ENCODE measurements at regions not wholly inside any gene's neighbourhood (a gene's known extent, or its start where the extent isn't known, plus 50 kb on each side); places are given as distances from the start of the nearest gene placed in this dataset.

- no peak overlapping the region for H3K27ac Mint-ChIP-seq
- no peak for DNase-seq
- peaks cover 35% of the 10 kb centered on the region for H3K9me3 Mint-ChIP-seq
- H3K4me3 Mint-ChIP-seq = no peak overlapping the region
- no peaks in the 10 kb centered on the region for H3K4me1 Mint-ChIP-seq (ENCODE audit: low read depth)
- no peaks in the 10 kb centered on the region; the same call in 1 of the 2 replicates for H3K36me3 Mint-ChIP-seq (ENCODE audit: low read depth)
- no peaks in the 10 kb centered on the region for H3K27me3 Mint-ChIP-seq (ENCODE audit: insufficient read depth)
- TF ChIP-seq, protein P1, sequence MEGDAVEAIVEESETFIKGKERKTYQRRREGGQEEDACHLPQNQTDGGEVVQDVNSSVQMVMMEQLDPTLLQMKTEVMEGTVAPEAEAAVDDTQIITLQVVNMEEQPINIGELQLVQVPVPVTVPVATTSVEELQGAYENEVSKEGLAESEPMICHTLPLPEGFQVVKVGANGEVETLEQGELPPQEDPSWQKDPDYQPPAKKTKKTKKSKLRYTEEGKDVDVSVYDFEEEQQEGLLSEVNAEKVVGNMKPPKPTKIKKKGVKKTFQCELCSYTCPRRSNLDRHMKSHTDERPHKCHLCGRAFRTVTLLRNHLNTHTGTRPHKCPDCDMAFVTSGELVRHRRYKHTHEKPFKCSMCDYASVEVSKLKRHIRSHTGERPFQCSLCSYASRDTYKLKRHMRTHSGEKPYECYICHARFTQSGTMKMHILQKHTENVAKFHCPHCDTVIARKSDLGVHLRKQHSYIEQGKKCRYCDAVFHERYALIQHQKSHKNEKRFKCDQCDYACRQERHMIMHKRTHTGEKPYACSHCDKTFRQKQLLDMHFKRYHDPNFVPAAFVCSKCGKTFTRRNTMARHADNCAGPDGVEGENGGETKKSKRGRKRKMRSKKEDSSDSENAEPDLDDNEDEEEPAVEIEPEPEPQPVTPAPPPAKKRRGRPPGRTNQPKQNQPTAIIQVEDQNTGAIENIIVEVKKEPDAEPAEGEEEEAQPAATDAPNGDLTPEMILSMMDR (IDR thresholded peaks at IDR 0.05) = no peak
These were observed 830.5 kb downstream of the IGSF11 start for GRCh38 chr3:118204052-118204656.

GRCh38 chr3:118207271-118207670, 827.4 kb downstream of the IGSF11 start:
- Mint-ChIP-seq H3K27me3 (ENCODE audit: insufficient read depth) (no peaks in the 10 kb centered on the region), H3K9me3 (peaks cover 7% of the 10 kb centered on the region), H3K27ac (no peak overlapping the region), H3K36me3 (ENCODE audit: low read depth) (no peaks in the 10 kb centered on the region), H3K4me1 (ENCODE audit: low read depth) (no peaks in the 10 kb centered on the region), H3K4me3 (no peak overlapping the region)
- no peak for DNase-seq
- TF ChIP-seq, protein P1 (IDR thresholded peaks at IDR 0.05) = no peak

DNA sequence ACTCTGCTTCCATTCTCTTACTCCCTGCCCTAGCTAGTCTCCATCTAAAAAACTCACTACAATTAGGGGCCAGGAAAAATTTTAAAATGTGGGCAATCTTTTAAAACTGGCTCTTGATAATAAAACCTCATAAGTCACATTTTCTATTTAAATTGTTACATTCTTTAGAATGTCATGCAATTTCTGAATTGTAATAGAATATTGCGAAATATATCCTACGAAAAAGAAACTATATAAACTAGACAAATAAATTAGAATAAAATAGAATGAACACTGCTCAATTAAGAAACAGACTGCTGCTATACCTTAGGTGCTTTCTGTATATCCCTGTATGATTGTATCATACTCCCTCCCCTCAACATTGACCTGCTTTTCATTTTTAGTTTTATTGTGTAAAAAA, 826.0 kb downstream of the IGSF11 start:
- DNase-seq = no peak
- 0 out of 2 replicates have a peak, but pooled peaks cover 1% of the 10 kb centered on the region for H3K36me3 Mint-ChIP-seq (ENCODE audit: low read depth)
- H3K4me3 Mint-ChIP-seq = no peak overlapping the region
- H3K27ac Mint-ChIP-seq = no peak overlapping the region
- TF ChIP-seq, protein P1 (IDR thresholded peaks at IDR 0.05) = no peak
- H3K9me3 Mint-ChIP-seq = peaks cover 5% of the 10 kb centered on the region
- no peaks in the 10 kb centered on the region for H3K4me1 Mint-ChIP-seq (ENCODE audit: low read depth)
- no peaks in the 10 kb centered on the region for H3K27me3 Mint-ChIP-seq (ENCODE audit: insufficient read depth)

- Mint-ChIP-seq H3K27me3 (ENCODE audit: insufficient read depth) (no peaks in the 10 kb centered on the region), H3K36me3 (ENCODE audit: low read depth) (0 out of 2 replicates have a peak, but pooled peaks cover 4% of the 10 kb centered on the region), H3K4me1 (ENCODE audit: low read depth) (no peaks in the 10 kb centered on the region), H3K9me3 (peaks cover 24% of the 10 kb centered on the region), H3K4me3 (no peak overlapping the region), H3K27ac (no peak overlapping the region)
- TF ChIP-seq, protein P1 (IDR thresholded peaks at IDR 0.05) = no peak
- DNase-seq = no peak
These were observed 820.8 kb downstream of the IGSF11 start for GRCh38 chr3:118213892-118214291.

DNA sequence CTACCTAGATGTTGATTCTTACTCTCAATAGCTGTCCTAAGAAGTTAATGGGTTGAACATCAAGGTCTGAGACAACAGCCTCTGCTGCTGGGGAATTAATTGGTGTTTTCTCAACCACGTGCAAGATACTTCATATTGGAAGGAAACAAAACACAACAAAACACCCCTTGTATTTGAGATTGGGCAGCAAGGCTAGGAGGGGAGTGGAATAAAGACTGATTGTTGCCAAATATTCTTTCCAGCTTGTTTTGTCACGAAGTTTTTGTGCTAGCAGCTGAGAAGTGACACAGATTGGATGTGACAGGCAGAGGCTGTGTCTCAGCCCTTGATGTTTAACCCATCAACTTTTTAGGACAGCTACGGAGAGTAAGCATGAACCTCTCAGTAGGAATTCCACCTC, 808.4 kb downstream of the IGSF11 start:
- TF ChIP-seq, protein P1 (IDR thresholded peaks at IDR 0.05) = no peak
- Mint-ChIP-seq H3K27ac (no peak overlapping the region), H3K9me3 (peaks cover 64% of the 10 kb centered on the region), H3K36me3 (ENCODE audit: low read depth) (no peaks in the 10 kb centered on the region; the same call in 1 of the 2 replicates), H3K4me1 (ENCODE audit: low read depth) (no peaks in the 10 kb centered on the region), H3K27me3 (ENCODE audit: insufficient read depth) (no peaks in the 10 kb centered on the region), H3K4me3 (no peak overlapping the region)
- DNase-seq = no peak
